GM20000 (cell line): ENCODE measurements at regions not wholly inside any gene's neighbourhood (a gene's known extent, or its start where the extent isn't known, plus 50 kb on each side); places are given as distances from the start of the nearest gene placed in this dataset.
"Not testable (repeated sequence)": the region's sequence is repeated elsewhere in the genome, so short reads cannot be mapped to it uniquely, and the experiment has no call there.

ENCODE experiments used
- DNase-seq: peaks from one replicate; pipeline ENCODE4 v3.0.0; 2012; ENCODE audit warnings: low spot score
- CTCF ChIP-seq: IDR thresholded peaks from 2 replicates; pipeline ENCODE4 v1.5.1; 2012; ENCODE audit warnings: mild to moderate bottlenecking, control low read depth; ENCODE audit errors: extremely low read depth, missing control alignments

GRCh38 chr9:68629042-68629441 lies 76.0 kb upstream of the PIP5K1B start:
- TF ChIP-seq CTCF: no peak
- DNase-seq: no peak

GRCh38 chr9:68631811-68632210 lies 73.2 kb upstream of the PIP5K1B start:
- no peak for DNase-seq
- no peak for TF ChIP-seq CTCF

DNA sequence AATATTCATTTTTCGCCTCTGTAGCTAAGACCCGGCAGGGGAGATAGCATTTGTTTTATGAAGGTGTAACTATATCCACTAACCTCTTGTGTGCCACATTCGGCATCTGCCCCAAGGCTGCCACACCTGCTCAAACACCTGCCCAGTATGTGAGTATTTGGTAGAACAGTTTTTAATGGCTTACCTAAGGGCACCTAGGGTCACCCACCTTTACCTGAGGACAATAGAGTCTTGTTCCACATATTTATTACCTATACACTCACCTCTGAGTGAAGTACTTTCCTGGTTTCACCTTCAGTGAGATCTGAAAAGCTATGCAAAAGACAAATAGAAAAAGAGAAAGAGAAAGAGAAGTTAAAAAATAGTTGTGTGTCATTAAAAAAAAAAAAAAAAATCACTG lies 68.0 kb upstream of the PIP5K1B start:
- TF ChIP-seq CTCF: no peak
- DNase-seq: no peak

DNA sequence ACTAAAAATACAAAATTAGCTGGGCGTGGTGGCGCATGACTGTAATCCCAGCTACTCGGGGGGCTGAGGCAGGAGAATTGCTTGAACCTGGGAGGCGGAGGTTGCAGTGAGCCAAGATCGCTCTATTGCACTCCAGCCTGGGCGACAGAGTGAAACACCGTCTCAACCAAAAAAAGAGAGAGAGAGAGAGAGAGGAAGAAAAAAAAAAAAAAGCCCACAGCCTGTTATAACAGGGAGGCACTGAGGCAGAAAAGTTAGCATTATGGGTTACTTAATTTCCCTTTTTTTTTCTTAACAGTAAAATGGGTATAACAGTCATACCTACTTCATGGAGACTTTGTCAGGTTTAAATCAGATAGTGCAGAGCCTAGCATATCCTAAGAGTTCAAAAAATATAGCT lies 65.8 kb upstream of the PIP5K1B start:
- DNase-seq: not testable (repeated sequence)

DNA sequence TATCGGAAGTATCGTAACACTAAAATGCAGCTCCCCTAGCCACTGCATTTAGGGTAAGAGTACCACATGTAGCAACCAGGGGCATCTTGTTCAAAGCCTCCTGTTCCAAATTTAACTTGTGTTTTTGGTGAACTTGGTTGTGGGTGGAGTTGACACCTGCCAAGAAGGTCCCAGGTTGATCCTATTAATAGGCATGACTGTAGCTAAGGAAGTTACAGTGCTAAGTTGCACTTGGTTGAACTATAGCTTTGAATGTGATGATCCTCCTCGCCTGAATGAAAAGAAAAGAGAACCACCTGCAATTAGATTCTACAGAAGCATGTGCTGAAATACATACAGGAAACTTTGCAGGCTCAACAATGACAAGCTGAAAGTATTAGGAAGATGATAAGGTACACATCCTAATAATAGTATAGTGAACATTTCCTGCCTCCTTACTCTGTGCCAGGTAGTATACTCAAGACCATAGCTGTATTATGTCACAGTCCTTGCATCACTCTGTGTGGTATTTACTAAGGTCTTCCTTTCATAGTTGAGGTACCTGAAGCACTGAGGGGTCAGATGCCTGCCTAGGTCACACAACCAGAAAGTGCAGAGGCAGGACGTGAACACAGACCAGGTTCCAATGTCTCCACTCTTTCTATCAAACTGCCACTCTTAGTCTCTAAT lies 64.5 kb upstream of the PIP5K1B start:
- DNase-seq: no peak
- TF ChIP-seq CTCF: no peak

DNA sequence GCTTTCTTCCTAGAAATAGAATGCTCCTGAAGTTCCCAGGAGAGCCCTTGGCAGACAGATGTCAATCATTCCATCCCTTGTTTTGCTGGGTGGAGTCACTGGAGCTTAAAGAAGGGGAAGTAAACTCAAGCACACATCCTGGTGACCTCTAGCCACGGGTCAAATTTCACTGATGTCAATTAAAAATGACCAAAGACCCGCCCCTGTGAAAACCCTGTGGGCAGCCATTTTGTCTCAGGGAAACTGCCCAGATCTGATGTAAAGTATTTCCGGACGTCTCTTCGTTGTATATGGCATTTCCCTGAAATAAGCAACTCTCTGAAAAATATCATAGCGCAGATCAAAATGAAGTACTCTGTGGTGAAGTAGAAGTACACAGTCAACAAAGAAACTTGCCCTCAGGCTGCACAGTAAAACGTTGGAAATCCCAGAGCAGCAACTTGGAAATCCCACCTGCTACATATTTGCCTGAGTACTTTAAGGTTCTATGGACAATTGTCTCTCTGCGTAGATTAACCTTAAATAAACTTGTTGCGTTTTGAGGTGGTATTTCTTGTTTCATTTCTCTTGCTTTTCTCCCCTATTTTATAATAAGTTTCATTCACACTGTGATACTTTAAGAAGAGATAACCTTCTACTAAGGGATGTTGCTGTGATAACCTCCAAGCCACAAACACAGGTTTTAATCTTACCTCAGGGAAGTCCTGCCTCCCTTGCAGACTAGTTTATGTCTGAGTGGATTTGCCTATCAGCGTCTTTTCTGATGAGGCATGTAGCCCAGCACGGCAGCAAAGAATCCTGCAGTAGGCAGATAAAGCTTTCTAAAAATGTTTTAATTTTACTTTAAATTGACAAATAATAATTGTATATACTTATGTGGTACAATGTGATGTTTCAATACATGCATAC lies 60.9 kb upstream of the PIP5K1B start:
- TF ChIP-seq CTCF: no peak
- DNase-seq: peak; percentile 47

DNA sequence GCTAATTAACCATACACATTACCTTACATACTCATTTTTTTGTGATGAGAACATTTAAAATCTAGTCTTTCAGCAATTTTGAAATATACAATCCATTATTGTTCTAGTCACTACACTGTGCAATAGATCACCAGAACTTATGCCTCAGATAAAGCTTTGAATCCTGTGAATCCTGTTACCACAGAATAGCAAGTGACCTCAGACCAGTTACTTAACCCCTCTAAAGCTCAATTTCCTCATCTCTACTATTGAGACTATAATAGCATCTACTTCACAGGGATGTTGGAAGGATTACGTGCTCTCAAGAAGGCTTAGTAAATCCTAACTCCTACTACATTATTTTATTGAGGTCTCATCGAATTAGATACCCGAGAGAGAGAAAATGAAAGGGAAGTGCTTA lies 60.2 kb upstream of the PIP5K1B start:
- TF ChIP-seq CTCF: no peak
- no peak for DNase-seq

DNA sequence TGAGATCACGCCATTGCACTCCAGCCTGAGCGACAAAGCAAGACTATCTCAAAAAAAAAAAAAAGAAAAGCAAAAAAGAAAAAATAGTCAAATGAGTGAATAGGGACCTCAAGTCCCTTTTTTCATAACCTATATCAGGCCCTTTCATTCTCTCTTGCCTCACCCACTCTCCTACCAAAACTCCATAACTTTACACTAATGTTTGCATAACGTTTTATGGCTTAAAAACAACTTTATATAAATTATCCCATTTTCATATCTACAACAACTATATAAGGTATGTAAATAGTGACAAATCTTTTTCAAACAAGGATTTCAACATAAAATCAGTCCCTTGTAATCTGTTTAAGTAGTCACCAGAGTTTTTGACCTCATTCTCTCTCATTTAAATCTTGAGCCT lies 56.9 kb upstream of the PIP5K1B start:
- TF ChIP-seq CTCF: no peak
- DNase-seq: no peak
